Ovary (tissue), 7 donors: ENCODE measurements at regions not wholly inside any gene's neighbourhood (a gene's known extent, or its start where the extent isn't known, plus 50 kb on each side); places are given as distances from the start of the nearest gene placed in this dataset.

Source experiments
- DNase-seq, 5 donors: peaks; one replicate each; pipeline ENCODE4 v3.0.0-alpha.2; 2019 to 2020
- H3K27ac ChIP-seq, 2 donors: fragments of 200-600 bp; one replicate each; pipeline versions ENCODE4 v1.5.1 to v1.8.0; 2019 to 2022
- H3K27me3 ChIP-seq: fragments of 200-600 bp; one replicate; pipeline ENCODE4 v1.8.0; 2022
- H3K36me3 ChIP-seq: fragments of 200-600 bp; sonication (generic); one replicate; pipeline ENCODE4 v1.5.1; 2019
- H3K4me1 ChIP-seq: one replicate; pipeline ENCODE4 v1.8.1; 2013; ENCODE audit warnings: mild to moderate bottlenecking, moderate library complexity; ENCODE audit not compliant: insufficient read depth
- H3K4me3 ChIP-seq: fragments of 200-600 bp; sonication (generic); one replicate; pipeline ENCODE4 v1.5.1; 2017
- H3K9me3 ChIP-seq, 2 donors: fragments of 200-600 bp in 1 of 2; sonication (generic) in 1 of 2; one replicate each; pipeline versions ENCODE4 v1.5.1 to v1.8.1; 2013 to 2019; ENCODE audit warnings: mild to moderate bottlenecking in 1 of 2, moderate library complexity in 1 of 2
- CTCF ChIP-seq, 3 donors: fragments of 450-650 bp in 2 of 3; fragments of 200-600 bp in 1 of 3; IDR thresholded peaks; one replicate each; pipeline versions ENCODE4 v1.5.1 to v1.8.0; 2016 to 2022; ENCODE audit warnings: antibody characterized with exemption in 3 of 3, mild to moderate bottlenecking in 1 of 3
- EP300 ChIP-seq: sonication (generic); formaldehyde crosslinking; IDR thresholded peaks from one replicate; pipeline ENCODE4 v1.6.1; 2017; ENCODE audit warnings: antibody characterized with exemption
- POLR2A ChIP-seq: fragments of 450-650 bp; IDR thresholded peaks from one replicate; pipeline ENCODE4 v1.6.1; 2017; ENCODE audit warnings: antibody characterized with exemption, mild to moderate bottlenecking, moderate library complexity
- WGBS, 3 donors: extraction: QIAGEN DNeasy Blood & Tissue Kit in 1 of 3; methylation state at CpG; one replicate each; pipeline versions ENCODE4 v1.1.5 to v1.1.7; 2013 to 2017; 5-methylcytosine and 5-hydroxymethylcytosine counted together
- intact Hi-C, 4 donors: fragments of 100-400 bp; cut with DNase I; formaldehyde crosslinking; loops; one replicate each; pipeline versions ENCODE4 v1.11.0 to v1.15.1; 2022 to 2023
- donor health status: DM: no; HTN: no; CAD: no; lungs with moderate emphysema.
- donor health status: DM: no; HTN: no; CAD: no.
- donor health status: Bipolar disorder and iron deficiency.
- donor health status: DM: no; HTN: no; CAD: no.
- donor health status: DM: yes; HTN: yes; CAD: no.

GRCh38 chr5:158277276-158277675, 418.3 kb upstream of the CLINT1 start:
- no peaks in the 10 kb centered on the region for H3K27me3 ChIP-seq
- no peak for TF ChIP-seq CTCF (IDR thresholded peaks at IDR 0.05)
- TF ChIP-seq POLR2A: no peak
- no peak for TF ChIP-seq EP300
- H3K4me1 ChIP-seq: no peaks in the 10 kb centered on the region
- intact Hi-C loops: no loop called here
- H3K27ac ChIP-seq: no peak overlapping the region
- no peaks in the 10 kb centered on the region for H3K36me3 ChIP-seq
- WGBS, 3 donors: 60 to 75% (median 65%) methylated on average over 6 of the region's 6 CpGs
- no peak for DNase-seq
- H3K9me3 ChIP-seq: no peaks in the 10 kb centered on the region
- H3K4me3 ChIP-seq: no peak overlapping the region

- DNase-seq: no peak
- Histone ChIP-seq H3K36me3 (no peaks in the 10 kb centered on the region), H3K4me3 (no peak overlapping the region), H3K27ac (no peak overlapping the region), H3K4me1 (no peaks in the 10 kb centered on the region), H3K27me3 (no peaks in the 10 kb centered on the region), H3K9me3 (no peaks in the 10 kb centered on the region)
- WGBS, 3 donors: 79 to 95% (median 95%) methylated on average over 4 of the region's 4 CpGs
- intact Hi-C loops: no loop called here
- TF ChIP-seq POLR2A (no peak), EP300 (no peak)
Measured at GRCh38 chr5:158276692-158277091, 417.7 kb upstream of the CLINT1 start.

- TF ChIP-seq EP300 (no peak), POLR2A (no peak), CTCF (IDR thresholded peaks at IDR 0.05) (no peak)
- DNase-seq: no peak
- 87% methylated on average over 6 of the region's 6 CpGs for WGBS, 3 donors
Measured at GRCh38 chr5:158275511-158275910, 416.6 kb upstream of the CLINT1 start.

GRCh38 chr5:158273035-158273434, 414.1 kb upstream of the CLINT1 start:
- Histone ChIP-seq H3K27ac (no peak overlapping the region), H3K9me3 (no peaks in the 10 kb centered on the region), H3K4me3 (no peak overlapping the region), H3K4me1 (no peaks in the 10 kb centered on the region), H3K36me3 (no peaks in the 10 kb centered on the region), H3K27me3 (no peaks in the 10 kb centered on the region)
- no peak for DNase-seq
- intact Hi-C loops: no loop called here
- TF ChIP-seq CTCF (IDR thresholded peaks at IDR 0.05) (no peak), EP300 (no peak), POLR2A (no peak)
- whole genome bisulfite sequencing, 3 donors: 56 to 73% (median 57%) methylated on average over 6 of the region's 6 CpGs

More at GRCh38 chr5:158275511-158275910, 416.6 kb upstream of the CLINT1 start:
- Histone ChIP-seq H3K9me3 (no peaks in the 10 kb centered on the region), H3K27me3 (no peaks in the 10 kb centered on the region), H3K4me3 (no peak overlapping the region), H3K27ac (no peak overlapping the region), H3K4me1 (no peaks in the 10 kb centered on the region), H3K36me3 (no peaks in the 10 kb centered on the region)
- intact Hi-C loops: no loop called here

- H3K27me3 ChIP-seq: no peaks in the 10 kb centered on the region
- TF ChIP-seq POLR2A (no peak), EP300 (no peak), CTCF (IDR thresholded peaks at IDR 0.05) (no peak)
- no peak overlapping the region for H3K27ac ChIP-seq
- intact Hi-C loops: no loop called here
- no peaks in the 10 kb centered on the region for H3K36me3 ChIP-seq
- no peaks in the 10 kb centered on the region for H3K9me3 ChIP-seq
- WGBS, 3 donors: 52 to 65% (median 55%) methylated on average over 3 of the region's 3 CpGs
- DNase-seq: no peak
- no peak overlapping the region for H3K4me3 ChIP-seq
- H3K4me1 ChIP-seq: no peaks in the 10 kb centered on the region
Measured at GRCh38 chr5:158272409-158272808, 413.5 kb upstream of the CLINT1 start.
